Left ventricle myocardium inferior (tissue), 1 donor: ENCODE measurements at regions not wholly inside any gene's neighbourhood (a gene's known extent, or its start where the extent isn't known, plus 50 kb on each side); places are given as distances from the start of the nearest gene placed in this dataset.

Experiments
- DNase-seq: peaks from one replicate; pipeline ENCODE4 v3.0.0-alpha.2; 2020
- H3K27ac ChIP-seq: fragments of 200-600 bp; replicated peaks from 2 replicates; pipeline ENCODE4 v1.8.0; 2021
- H3K27me3 ChIP-seq: fragments of 200-600 bp; 2 replicates; pipeline ENCODE4 v1.8.0; 2021; ENCODE audit warnings: low read depth
- H3K36me3 ChIP-seq: fragments of 200-600 bp; 2 replicates; pipeline ENCODE4 v1.8.0; 2021
- H3K4me1 ChIP-seq: fragments of 200-600 bp; 2 replicates; pipeline ENCODE4 v1.8.0; 2021
- H3K4me3 ChIP-seq: fragments of 200-600 bp; 2 replicates; pipeline ENCODE4 v1.8.0; 2021; ENCODE audit warnings: mild to moderate bottlenecking, moderate library complexity
- H3K9me3 ChIP-seq: fragments of 200-600 bp; replicated peaks from 2 replicates; pipeline ENCODE4 v1.8.0; 2021
- intact Hi-C: fragments of 100-400 bp; cut with micrococcal nuclease; formaldehyde crosslinking; loops from one replicate; pipeline ENCODE4 v1.11.0; 2022
- TF ChIP-seq, protein P1 (sequence below): fragments of 200-600 bp; IDR thresholded peaks from 2 replicates; pipeline ENCODE4 v1.8.0; 2021; ENCODE audit warnings: antibody characterized with exemption, mild to moderate bottlenecking, borderline replicate concordance
- donor health status: DM: no; HTN: yes; CAD: no; lungs with severe emphysema.

DNA sequence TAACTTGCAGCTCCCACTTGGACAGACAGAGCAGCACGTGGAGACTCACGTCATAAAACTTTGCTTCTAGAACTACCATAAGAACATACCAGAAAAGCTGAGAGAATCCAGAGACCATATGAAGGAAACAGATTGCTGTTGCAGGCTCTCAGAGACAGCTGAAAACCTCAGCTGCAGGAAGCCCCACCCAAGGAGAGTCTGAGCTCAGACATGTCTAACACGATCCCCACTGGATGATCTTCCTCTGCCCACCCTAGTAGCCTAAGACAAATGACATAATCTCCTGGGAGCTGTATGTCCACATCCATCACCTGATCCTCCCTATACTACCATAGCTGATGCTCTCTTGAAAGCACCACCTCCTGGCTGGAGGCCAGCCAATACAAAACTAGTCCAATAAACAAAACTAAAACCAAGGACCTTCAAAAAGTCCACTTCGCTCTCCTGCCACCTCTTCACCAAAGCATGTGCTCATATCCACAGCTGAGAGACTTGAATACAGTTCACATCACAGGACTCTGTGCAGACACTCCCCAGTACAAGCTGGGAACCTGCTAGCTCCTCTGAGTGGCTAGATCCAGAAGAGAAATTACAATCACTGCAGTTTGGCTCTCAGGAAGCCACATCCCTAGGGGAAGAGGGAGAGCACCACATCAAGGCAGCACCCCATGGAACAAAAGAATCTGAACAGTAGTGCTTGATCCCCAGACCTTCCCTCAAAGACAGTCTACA lies 257.4 kb downstream of the TRIM36 start:
- no peak for DNase-seq
- TF ChIP-seq, protein P1, sequence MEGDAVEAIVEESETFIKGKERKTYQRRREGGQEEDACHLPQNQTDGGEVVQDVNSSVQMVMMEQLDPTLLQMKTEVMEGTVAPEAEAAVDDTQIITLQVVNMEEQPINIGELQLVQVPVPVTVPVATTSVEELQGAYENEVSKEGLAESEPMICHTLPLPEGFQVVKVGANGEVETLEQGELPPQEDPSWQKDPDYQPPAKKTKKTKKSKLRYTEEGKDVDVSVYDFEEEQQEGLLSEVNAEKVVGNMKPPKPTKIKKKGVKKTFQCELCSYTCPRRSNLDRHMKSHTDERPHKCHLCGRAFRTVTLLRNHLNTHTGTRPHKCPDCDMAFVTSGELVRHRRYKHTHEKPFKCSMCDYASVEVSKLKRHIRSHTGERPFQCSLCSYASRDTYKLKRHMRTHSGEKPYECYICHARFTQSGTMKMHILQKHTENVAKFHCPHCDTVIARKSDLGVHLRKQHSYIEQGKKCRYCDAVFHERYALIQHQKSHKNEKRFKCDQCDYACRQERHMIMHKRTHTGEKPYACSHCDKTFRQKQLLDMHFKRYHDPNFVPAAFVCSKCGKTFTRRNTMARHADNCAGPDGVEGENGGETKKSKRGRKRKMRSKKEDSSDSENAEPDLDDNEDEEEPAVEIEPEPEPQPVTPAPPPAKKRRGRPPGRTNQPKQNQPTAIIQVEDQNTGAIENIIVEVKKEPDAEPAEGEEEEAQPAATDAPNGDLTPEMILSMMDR, result no peak
- Histone ChIP-seq H3K4me1 (no peaks in the 10 kb centered on the region), H3K9me3 (peaks cover 39% of the 10 kb centered on the region), H3K4me3 (no peak overlapping the region), H3K36me3 (no peaks in the 10 kb centered on the region), H3K27ac (no peak overlapping the region), H3K27me3 (no peaks in the 10 kb centered on the region)
- intact Hi-C loops, result no loop called here

DNA sequence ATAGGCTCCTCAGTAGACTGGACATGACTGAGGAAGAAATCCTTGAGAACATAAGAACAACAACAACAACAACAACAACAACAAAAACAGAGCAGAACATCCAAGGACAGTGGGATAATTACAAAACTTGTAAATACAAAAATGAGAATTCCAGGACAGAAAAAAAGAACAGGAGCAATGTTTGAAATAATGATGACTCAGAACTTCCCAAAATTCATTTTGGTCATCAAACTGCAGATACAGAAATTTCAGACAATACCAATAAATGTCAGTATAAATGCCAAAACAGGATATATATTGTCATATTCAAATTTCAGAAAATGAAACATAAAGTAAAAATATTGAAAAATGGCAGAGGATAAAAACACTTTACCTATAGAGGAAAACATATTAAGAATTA lies 259.0 kb downstream of the TRIM36 start:
- Histone ChIP-seq H3K27me3 (no peaks in the 10 kb centered on the region), H3K4me3 (no peak overlapping the region), H3K9me3 (peaks cover 33% of the 10 kb centered on the region), H3K4me1 (no peaks in the 10 kb centered on the region), H3K27ac (no peak overlapping the region), H3K36me3 (no peaks in the 10 kb centered on the region)
- no peak for DNase-seq
- intact Hi-C loops, result no loop called here
- TF ChIP-seq, protein P1, result no peak

DNA sequence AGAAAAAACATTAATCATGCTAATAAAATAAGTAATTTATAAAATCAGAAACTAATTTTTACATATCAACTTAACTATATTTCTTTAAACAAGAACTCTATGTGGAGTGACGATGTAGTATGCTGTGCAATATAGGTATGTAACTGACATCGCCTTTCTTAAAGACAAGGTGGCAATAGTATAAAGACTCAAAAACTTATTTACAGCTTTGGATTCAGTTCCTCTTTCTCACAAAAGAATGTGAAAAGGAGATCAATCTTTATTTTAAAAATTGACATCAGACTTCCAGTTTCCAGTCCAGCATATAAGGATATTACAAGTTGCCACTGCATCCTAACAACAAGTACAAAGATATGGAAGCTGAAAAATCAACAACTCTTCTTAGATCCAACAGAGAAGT lies 260.3 kb downstream of the TRIM36 start:
- TF ChIP-seq, protein P1, result no peak
- no peak overlapping the region for H3K27ac ChIP-seq
- H3K4me1 ChIP-seq, result no peaks in the 10 kb centered on the region
- peaks cover 22% of the 10 kb centered on the region for H3K9me3 ChIP-seq
- no peaks in the 10 kb centered on the region for H3K36me3 ChIP-seq
- no peaks in the 10 kb centered on the region for H3K27me3 ChIP-seq
- no peak overlapping the region for H3K4me3 ChIP-seq
- DNase-seq, result no peak
- intact Hi-C loops, result no loop called here

DNA sequence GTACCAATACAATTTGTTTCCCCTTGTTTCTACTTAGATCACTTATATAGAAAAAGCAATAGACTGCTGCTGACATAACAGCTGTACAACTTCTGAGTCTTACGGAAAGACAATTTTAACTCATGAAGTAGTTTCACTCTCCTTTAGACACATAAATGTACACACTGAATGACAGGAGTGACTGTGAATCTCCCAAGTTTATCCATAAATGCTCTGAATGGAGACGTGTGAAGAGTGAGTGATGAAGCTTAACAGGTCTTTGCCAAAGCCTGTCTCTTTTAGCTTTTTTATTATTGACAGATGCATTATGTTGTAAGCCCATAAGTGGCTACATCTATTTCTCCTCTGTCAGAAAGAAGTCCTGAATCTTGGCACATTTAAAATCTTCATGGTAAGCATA lies 265.9 kb downstream of the TRIM36 start:
- Histone ChIP-seq H3K4me3 (no peak overlapping the region), H3K9me3 (no peaks in the 10 kb centered on the region), H3K4me1 (no peaks in the 10 kb centered on the region), H3K27ac (no peak overlapping the region), H3K36me3 (no peaks in the 10 kb centered on the region), H3K27me3 (no peaks in the 10 kb centered on the region)
- DNase-seq, result no peak
- TF ChIP-seq, protein P1, result no peak
- intact Hi-C loops, result no loop called here

DNA sequence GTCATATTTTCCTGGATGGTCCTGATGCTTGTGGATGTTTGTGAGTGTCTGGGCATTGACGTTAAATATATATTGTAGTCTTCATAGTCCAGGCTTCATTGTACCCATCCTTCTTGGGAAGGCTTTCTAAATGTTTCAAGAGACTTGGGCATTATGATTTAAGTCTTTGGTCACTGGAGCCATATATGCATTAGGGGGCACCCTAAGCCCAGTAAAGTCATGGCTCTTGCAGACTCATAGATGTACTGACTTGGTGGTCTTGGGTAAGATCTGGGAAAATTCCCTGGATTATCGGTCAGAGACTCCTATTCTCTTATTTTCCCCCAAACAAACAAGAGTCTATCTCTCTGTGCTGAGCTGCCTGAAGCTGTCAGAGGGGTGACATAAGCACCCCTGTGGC lies 271.1 kb downstream of the TRIM36 start:
- Histone ChIP-seq H3K4me3 (no peak overlapping the region), H3K36me3 (no peaks in the 10 kb centered on the region), H3K27me3 (no peaks in the 10 kb centered on the region), H3K9me3 (no peaks in the 10 kb centered on the region), H3K4me1 (no peaks in the 10 kb centered on the region), H3K27ac (no peak overlapping the region)
- DNase-seq, result no peak
- TF ChIP-seq, protein P1, result no peak
- intact Hi-C loops, result no loop called here
